HG03460 (cell line): ENCODE measurements at regions not wholly inside any gene's neighbourhood (a gene's known extent, or its start where the extent isn't known, plus 50 kb on each side); places are given as distances from the start of the nearest gene placed in this dataset.
"Not testable (repeated sequence)": the region's sequence is repeated elsewhere in the genome, so short reads cannot be mapped to it uniquely, and the experiment has no call there.

Experiments used
- ATAC-seq: cut with Tn5 transposase; IDR thresholded peaks from one replicate; pipeline ENCODE4 v1.9.1; 2021; ENCODE audit not compliant: unreplicated experiment

GRCh38 chr10:131363416-131363815 lies 51.9 kb upstream of the TCERG1L start:
- no peak for ATAC-seq

- no peak for ATAC-seq
Measured at GRCh38 chr10:131371571-131371970, 60.0 kb upstream of the TCERG1L start.

DNA sequence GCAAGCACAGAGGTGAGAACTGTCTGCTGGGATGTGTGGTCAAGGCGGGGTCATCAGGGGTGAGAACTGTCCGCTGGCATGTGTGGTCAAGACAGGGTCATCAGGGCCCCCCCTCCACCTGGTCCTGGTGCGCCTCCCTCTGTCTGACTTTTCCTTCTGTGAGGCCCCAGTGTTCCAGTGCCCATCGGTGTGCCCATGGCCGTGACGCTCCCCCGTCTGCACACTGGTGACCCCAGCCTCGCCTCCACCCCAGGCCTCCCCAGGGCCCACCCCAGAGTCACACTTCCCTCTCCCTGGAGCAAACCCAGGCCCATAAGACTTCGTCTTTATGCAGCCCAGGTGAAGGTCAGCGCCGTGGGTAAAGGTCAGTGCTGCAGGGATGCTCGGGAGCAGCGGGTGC lies 70.1 kb upstream of the TCERG1L start:
- no peak for ATAC-seq

GRCh38 chr10:131385161-131385872 lies 73.8 kb upstream of the TCERG1L start:
- not testable (repeated sequence) for ATAC-seq

GRCh38 chr10:131387018-131387529 lies 75.6 kb upstream of the TCERG1L start:
- ATAC-seq: no peak

GRCh38 chr10:131391936-131392335 lies 80.4 kb upstream of the TCERG1L start:
- ATAC-seq: no peak

DNA sequence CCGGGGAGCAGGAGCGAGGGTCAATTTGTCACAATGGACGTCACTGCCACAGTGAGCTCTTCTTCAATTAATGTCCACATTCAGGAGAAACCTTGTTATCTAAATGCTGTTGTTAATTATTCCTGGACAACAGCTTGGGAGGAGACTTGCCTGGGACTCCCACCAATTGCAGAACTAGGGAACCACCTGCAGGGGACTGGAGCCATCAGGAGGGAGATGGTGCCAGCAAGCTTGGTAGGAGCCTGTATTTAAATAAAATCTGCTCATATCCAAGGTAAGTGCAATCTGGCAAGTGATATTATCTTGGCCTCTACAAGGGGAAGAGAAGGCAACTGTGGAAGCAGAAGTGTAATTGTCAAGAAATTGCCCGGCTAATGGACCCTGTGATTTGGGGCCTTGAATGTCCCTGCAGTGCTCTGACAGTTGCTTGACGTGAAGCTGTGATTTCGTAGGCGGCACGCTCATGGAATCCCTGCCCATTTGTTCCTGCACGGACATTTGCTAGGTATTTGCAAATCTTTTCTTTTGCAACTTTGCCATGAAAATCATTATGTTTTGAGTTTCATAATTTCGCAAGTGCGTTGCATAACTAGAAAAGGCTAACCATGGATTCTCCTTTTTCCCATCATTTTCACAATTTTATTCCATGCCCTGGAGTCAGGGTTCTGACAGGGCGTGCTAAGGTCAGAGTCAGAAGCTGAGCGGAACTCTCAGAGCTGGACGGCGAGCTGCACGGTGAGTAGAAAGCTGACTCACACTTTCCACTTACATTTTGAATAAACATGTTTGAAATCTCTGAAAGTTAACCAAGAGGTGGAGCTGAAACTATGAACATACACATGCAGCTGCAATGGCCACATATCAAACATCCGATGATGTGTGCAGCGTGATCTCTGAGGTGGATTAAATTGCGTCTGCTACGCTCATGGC lies 84.9 kb upstream of the TCERG1L start:
- no peak for ATAC-seq

GRCh38 chr10:131398166-131398565 lies 86.6 kb upstream of the TCERG1L start:
- ATAC-seq: no peak

- no peak for ATAC-seq
Measured at GRCh38 chr10:131399981-131400380, 88.5 kb upstream of the TCERG1L start.

GRCh38 chr10:131400513-131400912 lies 89.0 kb upstream of the TCERG1L start:
- ATAC-seq: no peak

DNA sequence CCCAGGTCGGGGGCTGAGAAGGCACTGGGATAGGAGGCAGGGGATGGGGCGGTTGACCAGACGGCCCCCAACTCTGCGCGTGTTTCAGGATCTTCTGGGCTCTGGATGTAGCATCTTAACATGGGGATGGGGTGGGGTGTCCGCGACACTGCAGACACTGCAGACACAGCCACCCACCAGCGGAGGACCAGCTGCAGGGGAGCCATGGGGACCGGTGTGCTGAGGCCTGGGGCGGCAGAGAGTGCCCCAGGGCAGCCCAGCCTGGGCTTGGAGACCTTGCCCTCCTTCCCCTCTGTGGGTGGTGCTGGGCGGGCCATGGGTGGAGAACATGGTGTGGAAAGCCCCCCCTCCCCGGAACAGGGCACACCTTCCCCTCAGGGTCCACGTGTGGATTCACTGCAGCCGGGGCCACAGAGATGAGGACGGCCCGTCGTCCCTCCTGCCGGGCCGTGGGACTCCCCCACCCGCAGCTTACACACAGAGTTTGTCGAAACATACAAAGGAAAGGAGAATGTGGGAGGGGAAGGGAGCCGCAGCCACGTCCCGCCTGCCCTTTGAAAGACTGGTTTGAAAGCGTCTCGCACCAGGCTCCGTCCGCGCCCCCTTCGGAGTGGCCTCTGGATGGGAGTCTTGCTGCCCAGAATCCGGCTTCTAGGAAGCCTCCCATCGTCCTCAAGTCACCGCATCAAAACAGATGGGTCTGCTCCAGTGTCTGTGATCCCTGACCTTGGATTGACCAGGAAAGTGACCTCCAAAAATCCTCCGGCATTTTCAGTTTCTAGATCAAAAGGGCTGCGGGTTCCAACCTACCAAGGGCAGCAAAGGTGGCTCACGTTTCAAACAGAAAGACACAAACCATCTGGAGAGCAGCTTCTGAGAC lies 91.5 kb upstream of the TCERG1L start:
- no peak for ATAC-seq

DNA sequence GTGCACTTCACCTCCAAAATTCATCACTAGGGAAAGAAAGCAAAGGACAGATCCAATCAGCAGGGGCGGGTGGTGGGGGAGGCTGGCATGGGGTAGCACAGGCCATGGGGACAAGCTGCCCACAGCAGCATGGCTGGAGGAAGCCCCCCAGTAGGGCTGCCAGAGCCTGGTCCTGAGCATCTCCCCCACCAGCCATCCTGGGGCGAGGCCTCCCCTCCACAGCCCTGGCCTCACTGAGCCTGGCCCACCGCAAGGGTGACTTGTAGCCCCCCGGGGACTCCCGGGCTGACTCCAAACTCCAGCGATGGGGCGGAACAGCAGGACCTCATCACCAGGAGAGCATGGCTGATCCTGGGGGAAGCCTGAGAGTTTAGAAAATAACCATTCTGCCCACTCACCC lies 92.4 kb upstream of the TCERG1L start:
- ATAC-seq: no peak

DNA sequence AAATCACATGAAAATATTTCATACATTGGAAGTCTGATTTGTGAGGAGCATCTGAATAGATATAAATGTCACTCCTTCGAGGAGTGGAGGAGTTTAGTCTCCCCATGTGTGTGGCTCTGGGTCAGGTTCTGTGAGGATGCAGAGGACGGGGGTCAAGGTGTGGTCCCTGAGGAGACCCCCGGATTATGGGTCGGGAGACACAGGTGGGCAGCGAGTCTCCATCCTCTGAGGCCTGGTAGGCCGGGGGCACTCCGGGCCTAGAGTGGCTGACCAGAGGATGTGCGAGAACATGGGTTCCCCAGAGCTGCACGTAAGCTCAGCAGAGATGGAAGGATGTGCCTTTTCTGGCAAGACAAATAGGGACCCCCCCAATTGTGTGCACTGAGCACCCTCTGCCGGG lies 93.4 kb upstream of the TCERG1L start:
- no peak for ATAC-seq

DNA sequence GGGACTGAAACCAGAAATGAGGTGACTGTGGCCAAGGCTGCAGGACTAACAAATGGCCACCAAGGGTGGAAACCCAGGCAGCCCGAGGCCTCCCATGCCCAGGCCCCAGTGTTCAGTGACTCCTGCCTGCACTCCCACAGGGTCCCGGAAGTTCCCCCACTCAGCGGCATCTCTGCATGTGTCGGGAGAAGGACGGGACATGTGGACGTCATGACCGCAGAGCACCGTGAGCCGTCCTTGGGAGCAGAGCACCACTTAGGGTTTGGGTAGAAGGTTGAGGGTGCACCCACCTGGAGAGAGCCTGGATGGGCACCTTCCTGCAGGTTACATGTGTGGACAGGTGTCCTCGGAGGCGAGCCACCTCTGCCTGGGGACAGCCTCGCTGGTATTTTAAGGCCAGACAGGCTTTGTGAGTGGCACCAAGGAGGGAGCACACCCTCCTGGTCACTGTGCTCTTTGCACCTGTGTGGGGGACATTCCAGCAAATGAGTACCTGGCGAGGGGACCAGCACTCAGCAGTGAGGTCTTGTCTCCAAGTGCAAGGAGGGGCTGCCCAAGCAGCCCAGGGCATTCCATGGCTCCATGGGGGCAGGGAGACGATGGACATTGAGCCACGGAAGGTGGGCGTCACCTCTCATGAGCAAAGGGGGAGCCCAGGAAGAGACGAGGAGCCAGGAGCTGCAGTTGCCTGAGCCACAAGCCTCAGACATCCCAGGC lies 95.3 kb upstream of the TCERG1L start:
- ATAC-seq: no peak

- ATAC-seq: no peak
Measured at GRCh38 chr10:131418681-131419080, 107.2 kb upstream of the TCERG1L start.

DNA sequence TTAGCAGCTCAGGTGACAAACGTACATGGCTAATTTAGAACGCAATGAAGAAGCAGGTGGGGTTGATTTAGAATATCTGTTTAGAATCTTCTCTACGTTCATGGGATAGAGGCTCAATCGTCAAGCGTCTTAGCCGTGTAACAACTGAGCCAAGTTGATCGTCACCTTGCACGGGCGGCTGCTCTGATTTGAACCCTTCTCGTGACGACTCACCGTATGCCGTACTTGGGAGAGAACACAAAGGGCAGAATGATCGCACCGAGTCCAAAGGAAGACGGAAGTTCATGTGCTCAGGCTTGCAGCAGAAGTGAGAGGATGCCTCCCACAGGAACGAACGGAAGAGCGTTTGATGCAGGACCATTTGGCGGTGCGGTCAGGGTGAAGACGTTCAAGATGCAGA lies 108.3 kb upstream of the TCERG1L start:
- no peak for ATAC-seq

DNA sequence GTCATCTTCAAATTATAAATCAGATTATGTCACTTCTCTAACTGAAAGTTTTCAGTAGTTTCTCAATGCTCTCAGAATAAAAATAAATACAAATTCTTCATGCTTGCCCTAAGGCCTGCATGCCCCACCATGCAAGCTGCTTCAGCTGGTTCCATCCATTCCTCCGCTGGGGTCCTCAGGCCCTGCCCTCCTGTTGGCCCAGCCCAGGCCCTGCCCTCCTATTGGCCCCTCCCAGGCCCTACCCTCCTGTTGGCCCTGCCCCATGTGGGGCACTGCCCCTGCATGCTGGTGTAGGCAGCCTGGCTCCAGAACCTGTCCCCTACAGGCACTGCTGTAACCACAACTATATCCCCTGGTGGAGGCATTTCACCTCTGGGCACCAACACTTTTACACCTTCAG lies 109.3 kb upstream of the TCERG1L start:
- no peak for ATAC-seq

DNA sequence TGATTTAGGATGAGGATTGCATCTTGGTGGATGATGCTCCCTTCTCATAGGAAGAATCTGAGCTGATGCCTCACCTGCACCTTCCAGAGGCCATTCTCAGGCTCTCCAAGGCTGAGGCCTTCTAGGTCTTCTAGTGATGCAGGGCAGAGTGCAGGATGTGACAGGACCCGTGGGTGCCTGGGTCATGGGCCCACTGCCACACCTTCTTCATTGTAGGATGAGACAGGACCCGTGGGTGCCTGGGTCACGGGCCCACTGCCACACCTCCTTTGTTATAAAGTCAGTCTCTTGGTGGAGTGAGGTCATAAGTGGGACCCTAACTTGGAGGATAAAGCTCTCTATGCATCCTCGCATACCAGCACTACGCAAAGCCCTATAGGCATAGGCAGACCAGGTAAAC lies 109.9 kb upstream of the TCERG1L start:
- ATAC-seq: no peak

DNA sequence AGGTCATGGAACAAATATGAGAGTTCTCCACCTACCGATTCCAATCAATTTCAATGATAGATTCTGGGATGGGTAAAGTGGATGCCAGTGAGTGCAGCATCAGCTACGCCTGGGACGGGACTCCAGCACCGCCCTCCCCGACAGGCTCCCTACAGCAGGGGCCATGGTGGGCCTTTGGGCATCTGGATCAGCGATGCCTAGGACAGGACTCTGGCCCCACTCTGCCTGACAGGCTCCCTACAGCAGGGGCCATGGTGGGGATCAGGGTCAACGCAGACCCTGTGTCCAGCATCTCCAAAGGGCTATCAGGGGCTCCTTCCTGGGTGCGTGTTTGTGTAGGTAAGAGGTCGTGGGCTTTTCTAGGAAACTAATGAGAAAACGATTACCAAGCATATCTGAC lies 111.2 kb upstream of the TCERG1L start:
- no peak for ATAC-seq

GRCh38 chr10:131424053-131424452 lies 112.5 kb upstream of the TCERG1L start:
- no peak for ATAC-seq
